SK-N-MC (cell line): ENCODE measurements at regions not wholly inside any gene's neighbourhood (a gene's known extent, or its start where the extent isn't known, plus 50 kb on each side); places are given as distances from the start of the nearest gene placed in this dataset.

ENCODE experiments used
- EZH2 ChIP-seq: fragments of 200-600 bp; sonication (generic); IDR thresholded peaks from one replicate; pipeline ENCODE4 v1.6.1; 2017; ENCODE audit warnings: antibody characterized with exemption
- POLR2AphosphoS5 ChIP-seq: IDR thresholded peaks from 2 replicates; pipeline ENCODE4 v1.6.1; 2012; ENCODE audit warnings: mild to moderate bottlenecking, low read depth, low read length, borderline replicate concordance

GRCh38 chr22:27223317-27224177 is 566.2 kb downstream of the MIAT start:
- TF ChIP-seq EZH2: no peak
- TF ChIP-seq POLR2AphosphoS5: no peak
